ENCODE measurements at regions not wholly inside any gene's neighbourhood (a gene's known extent, or its start where the extent isn't known, plus 50 kb on each side); places are given as distances from the start of the nearest gene placed in this dataset.

DNA sequence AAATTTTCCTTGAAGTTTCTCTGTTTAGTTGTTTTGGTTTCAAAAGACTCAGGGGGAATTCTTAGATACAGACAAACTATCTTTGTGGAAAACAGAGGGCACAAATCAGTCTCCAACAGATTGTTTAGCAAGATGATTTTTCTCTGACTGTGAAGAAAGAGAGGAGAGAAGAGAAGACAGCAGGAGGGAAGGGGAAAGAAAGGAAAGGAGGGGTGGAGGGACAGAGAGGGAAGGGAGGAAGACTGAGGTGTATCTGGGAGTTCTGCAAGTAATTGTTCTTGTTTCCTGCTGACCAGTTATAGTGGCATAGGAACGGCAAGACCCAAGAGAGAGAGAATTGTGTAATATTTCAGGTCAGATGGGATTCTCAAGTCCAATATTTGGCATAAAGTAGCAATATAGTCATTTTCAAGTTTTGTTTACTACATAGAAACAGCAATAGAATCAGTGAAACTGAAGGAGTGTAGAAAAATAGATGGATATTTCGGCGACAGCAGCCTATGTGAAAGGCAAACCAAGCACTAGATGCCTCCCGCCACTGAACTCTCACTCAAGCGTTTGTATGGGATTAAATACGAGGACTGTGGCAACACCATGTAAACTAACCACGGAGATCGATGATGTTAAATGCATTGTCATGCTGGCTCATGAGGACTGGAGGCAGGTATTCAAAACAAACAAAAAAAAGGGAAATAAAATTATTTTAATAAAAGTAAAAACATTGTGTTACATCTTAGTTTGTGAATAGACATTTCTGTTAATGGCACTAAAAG lies 342.5 kb downstream of the SLC16A7 start:
- Histone ChIP-seq H3K27me3 (ENCODE audit: insufficient read depth, low read depth, low read length) (no peaks in the 10 kb centered on the region), H3K79me2 (replicated peaks; ENCODE audit: insufficient read depth, low read length) (no peaks in the 10 kb centered on the region), H2AFZ (ENCODE audit: low read depth, low read length) (no peak overlapping the region), H3K36me3 (ENCODE audit: insufficient read depth, low read length) (no peaks in the 10 kb centered on the region), H3K9me3 (ENCODE audit: low read length) (no peaks in the 10 kb centered on the region), H4K20me1 (ENCODE audit: insufficient read depth) (no peaks in the 10 kb centered on the region), H3K9me2 (ENCODE audit: insufficient read depth, low read length) (no peaks in the 10 kb centered on the region), H3K4me2 (ENCODE audit: low read length) (no peak overlapping the region), H3F3A (ENCODE audit: insufficient read depth, low read length, poor library complexity, severe bottlenecking) (no peaks in the 10 kb centered on the region), H3K4me3 (ENCODE audit: low read length) (no peak overlapping the region), H3K27ac (ENCODE audit: low read length) (no peak overlapping the region), H3K9ac (ENCODE audit: low read length) (no peak overlapping the region)
- TF ChIP-seq, protein P1, sequence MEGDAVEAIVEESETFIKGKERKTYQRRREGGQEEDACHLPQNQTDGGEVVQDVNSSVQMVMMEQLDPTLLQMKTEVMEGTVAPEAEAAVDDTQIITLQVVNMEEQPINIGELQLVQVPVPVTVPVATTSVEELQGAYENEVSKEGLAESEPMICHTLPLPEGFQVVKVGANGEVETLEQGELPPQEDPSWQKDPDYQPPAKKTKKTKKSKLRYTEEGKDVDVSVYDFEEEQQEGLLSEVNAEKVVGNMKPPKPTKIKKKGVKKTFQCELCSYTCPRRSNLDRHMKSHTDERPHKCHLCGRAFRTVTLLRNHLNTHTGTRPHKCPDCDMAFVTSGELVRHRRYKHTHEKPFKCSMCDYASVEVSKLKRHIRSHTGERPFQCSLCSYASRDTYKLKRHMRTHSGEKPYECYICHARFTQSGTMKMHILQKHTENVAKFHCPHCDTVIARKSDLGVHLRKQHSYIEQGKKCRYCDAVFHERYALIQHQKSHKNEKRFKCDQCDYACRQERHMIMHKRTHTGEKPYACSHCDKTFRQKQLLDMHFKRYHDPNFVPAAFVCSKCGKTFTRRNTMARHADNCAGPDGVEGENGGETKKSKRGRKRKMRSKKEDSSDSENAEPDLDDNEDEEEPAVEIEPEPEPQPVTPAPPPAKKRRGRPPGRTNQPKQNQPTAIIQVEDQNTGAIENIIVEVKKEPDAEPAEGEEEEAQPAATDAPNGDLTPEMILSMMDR (IDR thresholded peaks at IDR 0.05; ENCODE audit: poor library complexity, severe bottlenecking) = no peak
- no peak for TF ChIP-seq REST (IDR thresholded peaks at IDR 0.05; ENCODE audit: borderline replicate concordance)
- TF ChIP-seq RAD21 (conservative IDR thresholded peaks at IDR 0.05) = no peak
- TF ChIP-seq EP300 (conservative IDR thresholded peaks at IDR 0.05; ENCODE audit: poor library complexity, severe bottlenecking) = no peak
- no peak for TF ChIP-seq EZH2 (IDR thresholded peaks at IDR 0.05; ENCODE audit: borderline replicate concordance, insufficient read depth, low read length, poor library complexity, severe bottlenecking)
- TF ChIP-seq POLR2AphosphoS5 (IDR thresholded peaks at IDR 0.05) = no peak
- no peak for TF ChIP-seq TAF1 (IDR thresholded peaks at IDR 0.05; ENCODE audit: low read depth)
- TF ChIP-seq SMC3 (conservative IDR thresholded peaks at IDR 0.05; ENCODE audit: poor library complexity) = no peak
- no peak for TF ChIP-seq MXI1 (conservative IDR thresholded peaks at IDR 0.05; ENCODE audit: poor library complexity, severe bottlenecking)

DNA sequence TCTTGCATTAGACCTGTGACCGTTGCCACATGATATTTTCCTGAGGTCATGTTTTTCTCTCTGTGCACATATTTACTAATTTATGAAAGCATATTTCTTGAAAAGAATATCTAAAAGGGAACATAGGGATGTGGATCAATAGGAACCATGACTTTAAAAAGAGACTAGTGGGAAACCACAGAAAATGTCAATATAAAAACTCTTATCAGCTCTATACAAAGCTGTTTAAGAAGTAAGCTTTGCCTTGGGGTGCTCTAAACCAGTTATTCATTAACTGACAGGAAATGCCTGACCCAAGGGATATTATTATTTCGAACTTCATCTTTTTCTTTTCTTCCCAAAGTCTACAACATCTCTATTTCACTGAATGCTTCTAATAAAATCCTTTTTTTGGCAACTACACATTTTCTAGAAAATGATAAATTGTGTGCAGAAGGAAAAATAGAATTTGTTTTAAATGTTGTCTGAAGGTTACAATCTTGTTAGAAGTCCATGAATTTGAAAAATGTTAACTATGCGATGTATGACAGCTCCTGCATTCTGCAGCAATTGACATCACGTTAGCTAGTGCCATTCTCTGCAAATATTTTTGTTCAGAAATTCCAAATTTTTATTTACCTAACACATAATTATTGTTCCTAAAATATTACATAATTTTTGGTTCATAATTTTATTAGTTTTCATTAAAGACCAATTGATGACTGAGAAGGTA lies 345.0 kb downstream of the SLC16A7 start:
- Histone ChIP-seq H3K79me2 (replicated peaks; ENCODE audit: insufficient read depth, low read length) (no peaks in the 10 kb centered on the region), H3K4me2 (ENCODE audit: low read length) (no peak overlapping the region), H4K20me1 (ENCODE audit: insufficient read depth) (no peaks in the 10 kb centered on the region), H3K9me3 (ENCODE audit: low read length) (no peaks in the 10 kb centered on the region), H2AFZ (ENCODE audit: low read depth, low read length) (no peak overlapping the region), H3K36me3 (ENCODE audit: insufficient read depth, low read length) (no peaks in the 10 kb centered on the region), H3F3A (ENCODE audit: insufficient read depth, low read length, poor library complexity, severe bottlenecking) (no peaks in the 10 kb centered on the region), H3K9me2 (ENCODE audit: insufficient read depth, low read length) (no peaks in the 10 kb centered on the region), H3K27me3 (ENCODE audit: insufficient read depth, low read depth, low read length) (no peaks in the 10 kb centered on the region), H3K9ac (ENCODE audit: low read length) (no peak overlapping the region), H3K4me3 (ENCODE audit: low read length) (no peak overlapping the region), H3K27ac (ENCODE audit: low read length) (no peak overlapping the region)
- TF ChIP-seq TAF1 (IDR thresholded peaks at IDR 0.05; ENCODE audit: low read depth) = no peak
- TF ChIP-seq, protein P1 (IDR thresholded peaks at IDR 0.05; ENCODE audit: poor library complexity, severe bottlenecking) = no peak
- TF ChIP-seq SMC3 (conservative IDR thresholded peaks at IDR 0.05; ENCODE audit: poor library complexity) = no peak
- no peak for TF ChIP-seq RAD21 (conservative IDR thresholded peaks at IDR 0.05)
- TF ChIP-seq EP300 (conservative IDR thresholded peaks at IDR 0.05; ENCODE audit: poor library complexity, severe bottlenecking) = no peak
- no peak for TF ChIP-seq MXI1 (conservative IDR thresholded peaks at IDR 0.05; ENCODE audit: poor library complexity, severe bottlenecking)
- TF ChIP-seq POLR2AphosphoS5 (IDR thresholded peaks at IDR 0.05) = no peak
- no peak for TF ChIP-seq REST (IDR thresholded peaks at IDR 0.05; ENCODE audit: borderline replicate concordance)
- TF ChIP-seq EZH2 (IDR thresholded peaks at IDR 0.05; ENCODE audit: borderline replicate concordance, insufficient read depth, low read length, poor library complexity, severe bottlenecking) = no peak

Data from neural cell (in vitro differentiated cells).